Activated B cell treated with CpG ODN at 0.5 μM for 24 hours (primary cell): ENCODE measurements at regions not wholly inside any gene's neighbourhood (a gene's known extent, or its start where the extent isn't known, plus 50 kb on each side); places are given as distances from the start of the nearest gene placed in this dataset.

Source experiments
- ATAC-seq: fragments of 200-7000 bp; cut with Tn5 transposase; one replicate; pipeline ENCODE4 v1.10.0; 2021; ENCODE audit warnings: low read depth, mild to moderate bottlenecking, moderate library complexity
- CTCF ChIA-PET: fragments of 350-600 bp; sonication (Branson Sonifier 250); formaldehyde crosslinking; loops from one replicate; lab custom pipeline; 2021; ENCODE audit warnings: antibody characterized with exemption; lab: Charles Lee
- POLR2A ChIA-PET: fragments of 350-600 bp; sonication (Branson Sonifier 250); formaldehyde crosslinking; loops from one replicate; lab custom pipeline; 2021; ENCODE audit warnings: antibody characterized with exemption; lab: Charles Lee
- DNase-seq: peaks from one replicate; pipeline ENCODE4 v3.0.0; 2022
- H3K27ac Mint-ChIP-seq: one replicate; pipeline ENCODE4 v1.8.0; 2020; ENCODE audit warnings: mixed read lengths
- H3K27me3 Mint-ChIP-seq: one replicate; pipeline ENCODE4 v1.8.0; 2021; ENCODE audit warnings: mixed read lengths
- H3K36me3 Mint-ChIP-seq: one replicate; pipeline ENCODE4 v1.8.0; 2021; ENCODE audit warnings: low read depth, mixed read lengths
- H3K4me1 Mint-ChIP-seq: one replicate; pipeline ENCODE4 v1.8.0; 2021; ENCODE audit warnings: mixed read lengths
- H3K4me3 Mint-ChIP-seq: one replicate; pipeline ENCODE4 v1.8.0; 2020; ENCODE audit warnings: mild to moderate bottlenecking, mixed read lengths
- H3K9me3 Mint-ChIP-seq: one replicate; pipeline ENCODE4 v1.8.0; 2020; ENCODE audit warnings: mixed read lengths
- CTCF ChIP-seq: fragments of 200-600 bp; IDR thresholded peaks from one replicate; pipeline ENCODE4 v1.8.0; 2022; ENCODE audit warnings: antibody characterized with exemption, mild to moderate bottlenecking
- intact Hi-C: fragments of 100-400 bp; cut with micrococcal nuclease; formaldehyde crosslinking; loops from one replicate; pipeline ENCODE4 v1.15.1; 2024

GRCh38 chr13:37241786-37242185 lies 136.3 kb upstream of the CSNK1A1L start:
- ChIA-PET POLR2A (no interaction called here), CTCF (no interaction called here)
- TF ChIP-seq CTCF, result no peak
- intact Hi-C loops, result no loop called here
- Mint-ChIP-seq H3K27ac (no peak overlapping the region), H3K9me3 (peaks cover 16% of the 10 kb centered on the region), H3K4me1 (no peaks in the 10 kb centered on the region), H3K27me3 (no peaks in the 10 kb centered on the region), H3K36me3 (no peaks in the 10 kb centered on the region), H3K4me3 (no peak overlapping the region)
- ATAC-seq, result no peak
- DNase-seq, result no peak

- H3K36me3 Mint-ChIP-seq, result no peaks in the 10 kb centered on the region
- no peak for ATAC-seq
- H3K4me3 Mint-ChIP-seq, result no peak overlapping the region
- intact Hi-C loops, result no loop called here
- no peaks in the 10 kb centered on the region for H3K4me1 Mint-ChIP-seq
- ChIA-PET POLR2A (no interaction called here), CTCF (no interaction called here)
- peaks cover 22% of the 10 kb centered on the region for H3K9me3 Mint-ChIP-seq
- H3K27me3 Mint-ChIP-seq, result no peaks in the 10 kb centered on the region
- no peak for DNase-seq
- H3K27ac Mint-ChIP-seq, result no peak overlapping the region
- no peak for TF ChIP-seq CTCF
Observed at GRCh38 chr13:37230346-37230745, 124.9 kb upstream of the CSNK1A1L start.

GRCh38 chr13:37229931-37230330 lies 124.5 kb upstream of the CSNK1A1L start:
- no peaks in the 10 kb centered on the region for H3K4me1 Mint-ChIP-seq
- no peak for DNase-seq
- H3K36me3 Mint-ChIP-seq, result no peaks in the 10 kb centered on the region
- CTCF ChIA-PET, result no interaction called here
- H3K4me3 Mint-ChIP-seq, result no peak overlapping the region
- POLR2A ChIA-PET, result no interaction called here
- TF ChIP-seq CTCF, result no peak
- no peak overlapping the region for H3K27ac Mint-ChIP-seq
- H3K9me3 Mint-ChIP-seq, result peaks cover 22% of the 10 kb centered on the region
- intact Hi-C loops, result no loop called here
- ATAC-seq, result no peak
- H3K27me3 Mint-ChIP-seq, result no peaks in the 10 kb centered on the region

GRCh38 chr13:37226971-37227370 lies 121.5 kb upstream of the CSNK1A1L start:
- H3K36me3 Mint-ChIP-seq, result no peaks in the 10 kb centered on the region
- no peaks in the 10 kb centered on the region for H3K4me1 Mint-ChIP-seq
- peaks cover 25% of the 10 kb centered on the region for H3K9me3 Mint-ChIP-seq
- no peak overlapping the region for H3K27ac Mint-ChIP-seq
- no peak for DNase-seq
- ChIA-PET CTCF (no interaction called here), POLR2A (no interaction called here)
- no peak for ATAC-seq
- H3K4me3 Mint-ChIP-seq, result no peak overlapping the region
- no peaks in the 10 kb centered on the region for H3K27me3 Mint-ChIP-seq
- intact Hi-C loops, result no loop called here
- TF ChIP-seq CTCF, result no peak

- no peak overlapping the region for H3K27ac Mint-ChIP-seq
- no peaks in the 10 kb centered on the region for H3K36me3 Mint-ChIP-seq
- H3K4me3 Mint-ChIP-seq, result no peak overlapping the region
- intact Hi-C loops, result no loop called here
- H3K4me1 Mint-ChIP-seq, result no peaks in the 10 kb centered on the region
- no peak for DNase-seq
- no peak for TF ChIP-seq CTCF
- peaks cover 25% of the 10 kb centered on the region for H3K9me3 Mint-ChIP-seq
- H3K27me3 Mint-ChIP-seq, result no peaks in the 10 kb centered on the region
- ChIA-PET POLR2A (no interaction called here), CTCF (no interaction called here)
- no peak for ATAC-seq
Observed at GRCh38 chr13:37225414-37226070, 120.1 kb upstream of the CSNK1A1L start.
